Prostate gland (tissue), 2 donors: ENCODE measurements at regions not wholly inside any gene's neighbourhood (a gene's known extent, or its start where the extent isn't known, plus 50 kb on each side); places are given as distances from the start of the nearest gene placed in this dataset.

ENCODE experiments used
- POLR2A ChIP-seq: fragments of 450-650 bp; IDR thresholded peaks from one replicate; pipeline ENCODE4 v1.6.1; 2016; ENCODE audit warnings: antibody characterized with exemption, mild to moderate bottlenecking
- TF ChIP-seq, protein P1 (sequence below), 4 experiments: fragments of 200-600 bp in 2 of 4; fragments of 450-650 bp in 2 of 4; sonication (generic) in 2 of 4; IDR thresholded peaks; 1 replicate in 3 of 4; 2 replicates in 1 of 4; pipeline ENCODE4 v1.5.1; 2016 to 2019; ENCODE audit warnings: antibody characterized with exemption in 4 of 4, mild to moderate bottlenecking in 2 of 4, moderate library complexity in 2 of 4

DNA sequence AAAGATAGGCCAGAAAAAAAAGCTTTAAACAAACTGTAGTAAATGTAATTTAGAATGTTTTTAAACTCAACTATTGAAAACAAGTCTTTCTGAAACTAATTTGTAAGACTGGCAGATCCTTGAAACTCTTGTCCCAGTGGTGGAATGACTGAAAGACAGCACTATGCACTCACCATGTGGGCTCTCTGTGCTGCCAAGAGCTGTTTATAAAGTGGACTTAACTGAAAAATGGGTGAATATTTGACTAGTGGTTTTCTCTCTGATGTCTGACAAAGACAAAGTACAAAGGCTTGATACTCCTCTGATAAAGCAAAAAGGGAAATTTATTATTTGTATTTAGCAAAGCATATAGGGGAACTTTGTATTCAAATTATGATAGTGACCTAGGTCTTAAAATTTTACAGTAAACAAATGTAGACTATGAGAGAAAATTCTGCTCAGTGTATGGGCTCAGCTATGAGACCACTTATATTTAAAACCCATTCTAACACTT lies 635.4 kb downstream of the NR2F1-AS1 start:
- no peak for TF ChIP-seq POLR2A
- TF ChIP-seq, protein P1, sequence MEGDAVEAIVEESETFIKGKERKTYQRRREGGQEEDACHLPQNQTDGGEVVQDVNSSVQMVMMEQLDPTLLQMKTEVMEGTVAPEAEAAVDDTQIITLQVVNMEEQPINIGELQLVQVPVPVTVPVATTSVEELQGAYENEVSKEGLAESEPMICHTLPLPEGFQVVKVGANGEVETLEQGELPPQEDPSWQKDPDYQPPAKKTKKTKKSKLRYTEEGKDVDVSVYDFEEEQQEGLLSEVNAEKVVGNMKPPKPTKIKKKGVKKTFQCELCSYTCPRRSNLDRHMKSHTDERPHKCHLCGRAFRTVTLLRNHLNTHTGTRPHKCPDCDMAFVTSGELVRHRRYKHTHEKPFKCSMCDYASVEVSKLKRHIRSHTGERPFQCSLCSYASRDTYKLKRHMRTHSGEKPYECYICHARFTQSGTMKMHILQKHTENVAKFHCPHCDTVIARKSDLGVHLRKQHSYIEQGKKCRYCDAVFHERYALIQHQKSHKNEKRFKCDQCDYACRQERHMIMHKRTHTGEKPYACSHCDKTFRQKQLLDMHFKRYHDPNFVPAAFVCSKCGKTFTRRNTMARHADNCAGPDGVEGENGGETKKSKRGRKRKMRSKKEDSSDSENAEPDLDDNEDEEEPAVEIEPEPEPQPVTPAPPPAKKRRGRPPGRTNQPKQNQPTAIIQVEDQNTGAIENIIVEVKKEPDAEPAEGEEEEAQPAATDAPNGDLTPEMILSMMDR (IDR thresholded peaks at IDR 0.05): no peak
